Keratinocyte (primary cell): ENCODE measurements at regions not wholly inside any gene's neighbourhood (a gene's known extent, or its start where the extent isn't known, plus 50 kb on each side); places are given as distances from the start of the nearest gene placed in this dataset.

ENCODE experiments used
- DNase-seq: peaks from one replicate; pipeline ENCODE4 v3.0.0-alpha.2; 2011; ENCODE audit warnings: low read depth, missing footprints, low spot score
- FAIRE-seq: peaks from 2 replicates; lab custom pipeline; 2011; peaks lifted over from hg19 to GRCh38; lab: Jason Lieb, UNC
- H2AFZ ChIP-seq: 2 replicates; pipeline ENCODE4 v1.6.0; 2012; ENCODE audit warnings: low read length, control low read depth, inconsistent platforms; ENCODE audit not compliant: control insufficient read depth
- H3K27ac ChIP-seq: 2 replicates; pipeline ENCODE4 v1.5.1; 2011; ENCODE audit warnings: low read length; ENCODE audit not compliant: control insufficient read depth, insufficient read depth
- H3K27me3 ChIP-seq: 3 replicates; pipeline ENCODE4 v1.6.0; 2011; ENCODE audit warnings: low read length; ENCODE audit not compliant: control insufficient read depth, insufficient read depth; ENCODE audit errors: extremely low read depth
- H3K36me3 ChIP-seq, 2 experiments: 2 replicates in 1 of 2; 3 replicates in 1 of 2; pipeline ENCODE4 v1.5.1; 2011; ENCODE audit warnings: low read length in 2 of 2, mild to moderate bottlenecking in 1 of 2; ENCODE audit not compliant: control insufficient read depth in 2 of 2, insufficient read depth in 2 of 2; ENCODE audit errors: extremely low read depth in 1 of 2
- H3K4me1 ChIP-seq: 3 replicates; pipeline ENCODE4 v1.5.1; 2011; ENCODE audit warnings: low read length; ENCODE audit not compliant: control insufficient read depth, insufficient read depth; ENCODE audit errors: extremely low read depth
- H3K4me2 ChIP-seq: 3 replicates; pipeline ENCODE4 v1.6.0; 2011; ENCODE audit warnings: low read depth, low read length; ENCODE audit not compliant: control insufficient read depth, insufficient read depth; ENCODE audit errors: extremely low read depth
- H3K4me3 ChIP-seq, 3 experiments: fragments of 200-600 bp in 1 of 3; sonication (generic) in 1 of 3; 2 replicates in 2 of 3; 3 replicates in 1 of 3; pipeline ENCODE4 v1.5.1; 2011 to 2016; ENCODE audit warnings: low read length in 3 of 3, mild to moderate bottlenecking in 3 of 3, control low read depth in 2 of 3, inconsistent platforms in 1 of 3, low read depth in 1 of 3, mixed read lengths in 1 of 3, mixed run types in 1 of 3, moderate library complexity in 1 of 3; ENCODE audit not compliant: control insufficient read depth in 2 of 3, insufficient read depth in 2 of 3; ENCODE audit errors: extremely low read depth in 1 of 3
- H3K79me2 ChIP-seq: 2 replicates; pipeline ENCODE4 v1.6.0; 2012; ENCODE audit warnings: low read length; ENCODE audit not compliant: control insufficient read depth, insufficient read depth
- H3K9ac ChIP-seq: 3 replicates; pipeline ENCODE4 v1.6.0; 2011; ENCODE audit warnings: low read length; ENCODE audit not compliant: control insufficient read depth, insufficient read depth; ENCODE audit errors: extremely low read depth
- H3K9me1 ChIP-seq: 3 replicates; pipeline ENCODE4 v1.6.0; 2011; ENCODE audit warnings: low read length; ENCODE audit not compliant: control insufficient read depth, insufficient read depth; ENCODE audit errors: extremely low read depth
- H3K9me3 ChIP-seq: 2 replicates; pipeline ENCODE4 v1.5.1; 2012; ENCODE audit warnings: low read depth, low read length; ENCODE audit not compliant: control insufficient read depth
- H4K20me1 ChIP-seq: 3 replicates; pipeline ENCODE4 v1.6.0; 2011; ENCODE audit warnings: low read length; ENCODE audit not compliant: control insufficient read depth, insufficient read depth; ENCODE audit errors: extremely low read depth
- EZH2 ChIP-seq: IDR thresholded peaks from one replicate; pipeline ENCODE4 v1.6.1; 2012; ENCODE audit warnings: inconsistent platforms, mild to moderate bottlenecking, low read length, moderate library complexity
- dilution Hi-C: fragments of 300-500 bp; cut with MboI; formaldehyde crosslinking; loops from one replicate; pipeline ENCODE4 v1.7.0; 2020; ENCODE audit warnings: low sequenced_read_pairs; ENCODE audit not compliant: extremely low pct_ligation_motif_present
- TF ChIP-seq, protein P1 (sequence below), 3 experiments: IDR thresholded peaks in 1 of 3; conservative IDR thresholded peaks in 1 of 3; optimal IDR thresholded peaks in 1 of 3; 2 replicates in 2 of 3; 3 replicates in 1 of 3; pipeline versions ENCODE3 to v1.5.1; 2011; ENCODE audit warnings: low read length in 3 of 3, mild to moderate bottlenecking in 3 of 3, moderate library complexity in 2 of 3, control low read depth in 1 of 3, inconsistent platforms in 1 of 3; ENCODE audit not compliant: insufficient read depth in 2 of 3; ENCODE audit errors: extremely low read depth in 1 of 3

- H3K79me2 ChIP-seq, result no peaks in the 10 kb centered on the region
- no peak overlapping the region for H3K9ac ChIP-seq
- H3K4me2 ChIP-seq, result no peak overlapping the region
- no peak overlapping the region for H3K27ac ChIP-seq
- H3K4me1 ChIP-seq, result no peaks in the 10 kb centered on the region
- H3K27me3 ChIP-seq, result no peaks in the 10 kb centered on the region
- DNase-seq (no peak), FAIRE-seq (no peak)
- H3K36me3 ChIP-seq, result no peaks in the 10 kb centered on the region
- H4K20me1 ChIP-seq, result no peaks in the 10 kb centered on the region
- no peaks in the 10 kb centered on the region for H3K9me1 ChIP-seq
- H3K4me3 ChIP-seq, result no peak overlapping the region
- no peak overlapping the region for H2AFZ ChIP-seq
- dilution Hi-C loops, result no loop called here
- TF ChIP-seq, protein P1, sequence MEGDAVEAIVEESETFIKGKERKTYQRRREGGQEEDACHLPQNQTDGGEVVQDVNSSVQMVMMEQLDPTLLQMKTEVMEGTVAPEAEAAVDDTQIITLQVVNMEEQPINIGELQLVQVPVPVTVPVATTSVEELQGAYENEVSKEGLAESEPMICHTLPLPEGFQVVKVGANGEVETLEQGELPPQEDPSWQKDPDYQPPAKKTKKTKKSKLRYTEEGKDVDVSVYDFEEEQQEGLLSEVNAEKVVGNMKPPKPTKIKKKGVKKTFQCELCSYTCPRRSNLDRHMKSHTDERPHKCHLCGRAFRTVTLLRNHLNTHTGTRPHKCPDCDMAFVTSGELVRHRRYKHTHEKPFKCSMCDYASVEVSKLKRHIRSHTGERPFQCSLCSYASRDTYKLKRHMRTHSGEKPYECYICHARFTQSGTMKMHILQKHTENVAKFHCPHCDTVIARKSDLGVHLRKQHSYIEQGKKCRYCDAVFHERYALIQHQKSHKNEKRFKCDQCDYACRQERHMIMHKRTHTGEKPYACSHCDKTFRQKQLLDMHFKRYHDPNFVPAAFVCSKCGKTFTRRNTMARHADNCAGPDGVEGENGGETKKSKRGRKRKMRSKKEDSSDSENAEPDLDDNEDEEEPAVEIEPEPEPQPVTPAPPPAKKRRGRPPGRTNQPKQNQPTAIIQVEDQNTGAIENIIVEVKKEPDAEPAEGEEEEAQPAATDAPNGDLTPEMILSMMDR (optimal IDR thresholded peaks at IDR 0.05 in 1 of 3, IDR thresholded peaks at IDR 0.05 in 1 of 3, conservative IDR thresholded peaks at IDR 0.05 in 1 of 3; ENCODE audit: extremely low read depth in 1 of 3, insufficient read depth in 2 of 3, low read length in 3 of 3), result no peak
- no peak for TF ChIP-seq EZH2
- H3K9me3 ChIP-seq, result peaks cover 12% of the 10 kb centered on the region
Measured at GRCh38 chr22:49457946-49458707, 369.5 kb downstream of the BRD1 start.

- no peaks in the 10 kb centered on the region for H3K4me1 ChIP-seq
- no peak overlapping the region for H2AFZ ChIP-seq
- DNase-seq (no peak), FAIRE-seq (no peak)
- no peaks in the 10 kb centered on the region for H3K79me2 ChIP-seq
- H3K9me3 ChIP-seq, result peaks cover 16% of the 10 kb centered on the region
- dilution Hi-C loops, result no loop called here
- H3K9me1 ChIP-seq, result no peaks in the 10 kb centered on the region
- TF ChIP-seq EZH2, result no peak
- H3K9ac ChIP-seq, result no peak overlapping the region
- no peak overlapping the region for H3K27ac ChIP-seq
- no peaks in the 10 kb centered on the region for H3K27me3 ChIP-seq
- no peak overlapping the region for H3K4me3 ChIP-seq
- no peak overlapping the region for H3K4me2 ChIP-seq
- H3K36me3 ChIP-seq, result no peaks in the 10 kb centered on the region
- no peaks in the 10 kb centered on the region for H4K20me1 ChIP-seq
Measured at GRCh38 chr22:49457146-49457545, 370.5 kb downstream of the BRD1 start.

- dilution Hi-C loops, result no loop called here
- H2AFZ ChIP-seq, result no peak overlapping the region
- H3K36me3 ChIP-seq, result no peaks in the 10 kb centered on the region
- no peak overlapping the region for H3K4me3 ChIP-seq
- H3K79me2 ChIP-seq, result no peaks in the 10 kb centered on the region
- FAIRE-seq (no peak), DNase-seq (no peak)
- H3K27ac ChIP-seq, result no peak overlapping the region
- no peak for TF ChIP-seq EZH2
- TF ChIP-seq, protein P1 (optimal IDR thresholded peaks at IDR 0.05 in 1 of 3, IDR thresholded peaks at IDR 0.05 in 1 of 3, conservative IDR thresholded peaks at IDR 0.05 in 1 of 3; ENCODE audit: extremely low read depth in 1 of 3, insufficient read depth in 2 of 3, low read length in 3 of 3), result no peak
- H3K9ac ChIP-seq, result no peak overlapping the region
- H4K20me1 ChIP-seq, result no peaks in the 10 kb centered on the region
- no peaks in the 10 kb centered on the region for H3K27me3 ChIP-seq
- H3K4me2 ChIP-seq, result no peak overlapping the region
- H3K4me1 ChIP-seq, result no peaks in the 10 kb centered on the region
- H3K9me1 ChIP-seq, result no peaks in the 10 kb centered on the region
- H3K9me3 ChIP-seq, result peaks cover 16% of the 10 kb centered on the region
Measured at GRCh38 chr22:49455595-49455994, 372.1 kb downstream of the BRD1 start.
